ENCODE measurements at regions not wholly inside any gene's neighbourhood (a gene's known extent, or its start where the extent isn't known, plus 50 kb on each side); places are given as distances from the start of the nearest gene placed in this dataset.

DNA sequence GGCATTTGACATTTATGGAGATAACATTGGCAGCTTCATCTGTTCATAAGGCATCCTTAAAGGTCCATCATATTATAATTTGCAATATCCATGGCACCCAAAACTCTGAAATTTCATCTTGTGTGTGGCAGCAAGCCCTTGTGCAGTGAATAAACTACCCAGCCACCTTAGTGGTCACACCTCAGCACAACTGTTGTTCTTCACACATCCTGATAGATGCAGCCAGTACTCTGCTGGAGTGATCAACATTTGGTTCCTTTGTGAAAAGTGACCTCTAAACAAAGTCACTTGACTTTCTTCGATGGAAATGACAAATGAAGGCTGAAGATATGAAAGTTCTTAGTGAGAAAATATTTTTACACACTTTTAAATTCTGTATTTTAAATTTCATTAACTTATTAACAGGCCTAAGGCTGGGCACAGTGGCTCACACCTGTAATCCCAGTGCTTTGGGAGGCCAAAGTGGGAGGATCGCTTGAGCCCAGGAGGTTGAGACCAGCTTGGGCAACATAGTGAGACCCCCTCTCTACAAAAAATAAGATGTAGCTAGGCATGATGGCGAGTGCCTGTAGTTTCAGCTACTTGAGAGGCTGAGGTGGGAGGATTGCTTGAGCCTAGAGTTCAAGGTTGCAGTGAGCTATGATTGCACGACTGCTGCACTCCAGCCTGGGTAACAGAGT lies 161.4 kb downstream of the SPRY1 start:
- TF ChIP-seq POLR2A (IDR thresholded peaks at IDR 0.05) = no peak
- TF ChIP-seq CTCF (IDR thresholded peaks at IDR 0.05) = no peak

All from esophagus squamous epithelium (tissue), 4 donors.